Lower leg skin (tissue), 3 donors: ENCODE measurements at regions not wholly inside any gene's neighbourhood (a gene's known extent, or its start where the extent isn't known, plus 50 kb on each side); places are given as distances from the start of the nearest gene placed in this dataset.

Experiments used
- POLR2A ChIP-seq, 2 donors: fragments of 450-650 bp; IDR thresholded peaks; one replicate each; pipeline ENCODE4 v1.6.1; 2016 to 2017; ENCODE audit warnings: antibody characterized with exemption in 2 of 2, mild to moderate bottlenecking in 1 of 2, moderate library complexity in 1 of 2
- TF ChIP-seq, protein P1 (sequence below), 3 donors: fragments of 450-650 bp; IDR thresholded peaks; one replicate each; pipeline ENCODE4 v1.5.1; 2016; ENCODE audit warnings: antibody characterized with exemption in 3 of 3, mild to moderate bottlenecking in 3 of 3, moderate library complexity in 2 of 3

- TF ChIP-seq, protein P1, sequence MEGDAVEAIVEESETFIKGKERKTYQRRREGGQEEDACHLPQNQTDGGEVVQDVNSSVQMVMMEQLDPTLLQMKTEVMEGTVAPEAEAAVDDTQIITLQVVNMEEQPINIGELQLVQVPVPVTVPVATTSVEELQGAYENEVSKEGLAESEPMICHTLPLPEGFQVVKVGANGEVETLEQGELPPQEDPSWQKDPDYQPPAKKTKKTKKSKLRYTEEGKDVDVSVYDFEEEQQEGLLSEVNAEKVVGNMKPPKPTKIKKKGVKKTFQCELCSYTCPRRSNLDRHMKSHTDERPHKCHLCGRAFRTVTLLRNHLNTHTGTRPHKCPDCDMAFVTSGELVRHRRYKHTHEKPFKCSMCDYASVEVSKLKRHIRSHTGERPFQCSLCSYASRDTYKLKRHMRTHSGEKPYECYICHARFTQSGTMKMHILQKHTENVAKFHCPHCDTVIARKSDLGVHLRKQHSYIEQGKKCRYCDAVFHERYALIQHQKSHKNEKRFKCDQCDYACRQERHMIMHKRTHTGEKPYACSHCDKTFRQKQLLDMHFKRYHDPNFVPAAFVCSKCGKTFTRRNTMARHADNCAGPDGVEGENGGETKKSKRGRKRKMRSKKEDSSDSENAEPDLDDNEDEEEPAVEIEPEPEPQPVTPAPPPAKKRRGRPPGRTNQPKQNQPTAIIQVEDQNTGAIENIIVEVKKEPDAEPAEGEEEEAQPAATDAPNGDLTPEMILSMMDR (IDR thresholded peaks at IDR 0.05) = no peak
- no peak for TF ChIP-seq POLR2A (IDR thresholded peaks at IDR 0.05)
Observed at GRCh38 chr17:77884019-77884418, 74.5 kb upstream of the TNRC6C start.
